H9 (cell line): ENCODE measurements at regions not wholly inside any gene's neighbourhood (a gene's known extent, or its start where the extent isn't known, plus 50 kb on each side); places are given as distances from the start of the nearest gene placed in this dataset.

Experiments
- DNase-seq: peaks from one replicate; pipeline ENCODE4 v3.0.0-alpha.2; 2017
- H2AFZ ChIP-seq: one replicate; pipeline ENCODE4 v1.6.1; 2013; ENCODE audit warnings: mild to moderate bottlenecking, low read length, control low read depth, moderate library complexity
- H2AK5ac ChIP-seq: 2 replicates; pipeline ENCODE4 v1.6.1; 2013; ENCODE audit warnings: low read length, control low read depth, mixed read lengths; ENCODE audit not compliant: insufficient read length
- H2BK120ac ChIP-seq: one replicate; pipeline ENCODE4 v1.6.1; 2013; ENCODE audit warnings: low read depth, mild to moderate bottlenecking, low read length, control low read depth, inconsistent platforms; ENCODE audit not compliant: poor library complexity, severe bottlenecking
- H2BK12ac ChIP-seq: 2 replicates; pipeline ENCODE4 v1.6.1; 2013; ENCODE audit warnings: low read length, control low read depth, mixed read lengths, low read depth; ENCODE audit not compliant: insufficient read length
- H2BK15ac ChIP-seq: 2 replicates; pipeline ENCODE4 v1.6.1; 2013; ENCODE audit warnings: low read depth, low read length, control low read depth
- H2BK20ac ChIP-seq: one replicate; pipeline ENCODE4 v1.6.1; 2013; ENCODE audit warnings: low read depth, mild to moderate bottlenecking, low read length, control low read depth, inconsistent platforms; ENCODE audit not compliant: poor library complexity, severe bottlenecking
- H2BK5ac ChIP-seq: 2 replicates; pipeline ENCODE4 v1.6.1; 2013; ENCODE audit warnings: low read length, control low read depth, mixed read lengths; ENCODE audit not compliant: insufficient read length
- H3K14ac ChIP-seq: 2 replicates; pipeline ENCODE4 v1.6.1; 2013; ENCODE audit warnings: low read length, control low read depth; ENCODE audit not compliant: insufficient read depth
- H3K18ac ChIP-seq: 2 replicates; pipeline ENCODE4 v1.6.1; 2013; ENCODE audit warnings: low read depth, mild to moderate bottlenecking, mixed read lengths, low read length, control low read depth; ENCODE audit not compliant: insufficient read length
- H3K23ac ChIP-seq: 2 replicates; pipeline ENCODE4 v1.6.1; 2013; ENCODE audit warnings: low read length, control low read depth, mixed read lengths, low read depth; ENCODE audit not compliant: insufficient read length
- H3K23me2 ChIP-seq: 2 replicates; pipeline ENCODE4 v1.6.1; 2013; ENCODE audit warnings: low read depth, mild to moderate bottlenecking, mixed read lengths, low read length, control low read depth; ENCODE audit not compliant: insufficient read length, poor library complexity, severe bottlenecking
- H3K27ac ChIP-seq: 2 replicates; pipeline ENCODE4 v1.5.1; 2013; ENCODE audit warnings: low read length, control low read depth, mixed read lengths, low read depth; ENCODE audit not compliant: insufficient read length
- H3K27me3 ChIP-seq: 2 replicates; pipeline ENCODE4 v1.6.1; 2013; ENCODE audit warnings: low read length, control low read depth, inconsistent platforms; ENCODE audit not compliant: insufficient read depth
- H3K4ac ChIP-seq: 2 replicates; pipeline ENCODE4 v1.6.1; 2013; ENCODE audit warnings: low read depth, mild to moderate bottlenecking, control low read depth, inconsistent platforms, low read length, moderate library complexity
- H3K4me1 ChIP-seq: 2 replicates; pipeline ENCODE4 v1.6.1; 2013; ENCODE audit warnings: low read length, control low read depth, inconsistent platforms; ENCODE audit not compliant: insufficient read depth
- H3K4me2 ChIP-seq: 2 replicates; pipeline ENCODE4 v1.6.1; 2013; ENCODE audit warnings: low read length, control low read depth, mixed read lengths; ENCODE audit not compliant: insufficient read length, insufficient read depth
- H3K56ac ChIP-seq: 2 replicates; pipeline ENCODE4 v1.6.1; 2013; ENCODE audit warnings: low read depth, mild to moderate bottlenecking, mixed read lengths, low read length, control low read depth; ENCODE audit not compliant: insufficient read length
- H3K79me1 ChIP-seq: 2 replicates; pipeline ENCODE4 v1.6.1; 2013; ENCODE audit warnings: low read depth, mild to moderate bottlenecking, moderate library complexity, low read length, control low read depth, inconsistent platforms; ENCODE audit not compliant: insufficient read depth, poor library complexity, severe bottlenecking
- H3K79me2 ChIP-seq: 2 replicates; pipeline ENCODE4 v1.6.1; 2013; ENCODE audit warnings: low read length, control low read depth, inconsistent platforms; ENCODE audit not compliant: insufficient read depth
- H3K9ac ChIP-seq: 2 replicates; pipeline ENCODE4 v1.6.1; 2013; ENCODE audit warnings: low read length, control low read depth, mixed read lengths; ENCODE audit not compliant: insufficient read length; ENCODE audit errors: extremely low read depth
- H3K9me3 ChIP-seq: one replicate; pipeline ENCODE4 v1.6.1; 2013; ENCODE audit warnings: low read depth, low read length, inconsistent platforms; ENCODE audit not compliant: control insufficient read depth
- H3T11ph ChIP-seq: one replicate; pipeline ENCODE4 v1.6.1; 2013; ENCODE audit warnings: mild to moderate bottlenecking, low read length, control low read depth, inconsistent platforms
- H4K20me1 ChIP-seq: one replicate; pipeline ENCODE4 v1.6.1; 2013; ENCODE audit not compliant: control insufficient read depth, insufficient read length, insufficient read depth
- H4K5ac ChIP-seq: 2 replicates; pipeline ENCODE4 v1.6.1; 2013; ENCODE audit warnings: low read depth, mild to moderate bottlenecking, mixed read lengths, low read length, control low read depth; ENCODE audit not compliant: insufficient read length
- H4K8ac ChIP-seq: replicated peaks from 2 replicates; pipeline ENCODE4 v1.6.1; 2013; ENCODE audit warnings: low read length, control low read depth, mixed read lengths, low read depth; ENCODE audit not compliant: insufficient read length
- H4K91ac ChIP-seq: 2 replicates; pipeline ENCODE4 v1.6.1; 2013; ENCODE audit warnings: low read depth, mild to moderate bottlenecking, moderate library complexity, mixed read lengths, low read length, control low read depth; ENCODE audit not compliant: insufficient read length
- H3K27ac Mint-ChIP-seq, 3 experiments: 2 replicates in 2 of 3; 3 replicates in 1 of 3; pipeline ENCODE4 v1.8.0; 2020 to 2021; ENCODE audit warnings: mixed read lengths in 3 of 3, mild to moderate bottlenecking in 1 of 3, moderate library complexity in 1 of 3
- H3K27me3 Mint-ChIP-seq: 2 replicates; pipeline ENCODE4 v1.8.0; 2021; ENCODE audit warnings: low read depth, mild to moderate bottlenecking, moderate library complexity, mixed read lengths
- H3K36me3 Mint-ChIP-seq, 3 experiments: 2 replicates in 2 of 3; 3 replicates in 1 of 3; pipeline ENCODE4 v1.8.0; 2020 to 2021; ENCODE audit warnings: low read depth in 3 of 3, mixed read lengths in 3 of 3; ENCODE audit not compliant: insufficient read depth in 1 of 3
- H3K4me1 Mint-ChIP-seq, 2 experiments: 2 replicates each; pipeline ENCODE4 v1.8.0; 2020; ENCODE audit warnings: mixed read lengths in 2 of 2
- H3K4me3 Mint-ChIP-seq, 2 experiments: 2 replicates in 1 of 2; 3 replicates in 1 of 2; pipeline ENCODE4 v1.8.0; 2020 to 2021; ENCODE audit warnings: mild to moderate bottlenecking in 2 of 2, mixed read lengths in 2 of 2, moderate library complexity in 1 of 2
- H3K9me3 Mint-ChIP-seq, 2 experiments: 2 replicates in 1 of 2; 3 replicates in 1 of 2; pipeline ENCODE4 v1.8.0; 2020; ENCODE audit warnings: mild to moderate bottlenecking in 2 of 2, mixed read lengths in 2 of 2, moderate library complexity in 1 of 2
- CTCF ChIP-seq: fragments of 200-600 bp; sonication (generic); conservative IDR thresholded peaks from 3 replicates; pipeline ENCODE4 v1.8.0; 2021; ENCODE audit warnings: antibody characterized with exemption, mild to moderate bottlenecking
- WGBS: extraction: QIAGEN DNeasy Blood & Tissue Kit; methylation state at CpG from one replicate; pipeline ENCODE4 v1.1.7; 2013; ENCODE audit warnings: missing lambda C conversion rate, low lambda C conversion rate, mixed read lengths; ENCODE audit not compliant: insufficient read length; ENCODE audit errors: extremely low coverage; 5-methylcytosine and 5-hydroxymethylcytosine counted together

- no peak overlapping the region for H4K5ac ChIP-seq
- H3K9me3 Mint-ChIP-seq = no peaks in the 10 kb centered on the region
- H2BK15ac ChIP-seq = no peak overlapping the region
- H2AK5ac ChIP-seq = no peak overlapping the region
- H3K4me3 Mint-ChIP-seq = no peak overlapping the region
- H3K4me1 Mint-ChIP-seq = 0 out of 4 replicates have a peak, but pooled peaks cover 0 to 4% of the 10 kb centered on the region in 2 experiments
- H3K56ac ChIP-seq = no peak overlapping the region
- H4K91ac ChIP-seq = no peak overlapping the region
- H3T11ph ChIP-seq = no peak overlapping the region
- no peak for DNase-seq
- no peaks in the 10 kb centered on the region for H3K4me1 ChIP-seq
- H4K8ac ChIP-seq = no peak overlapping the region
- no peaks in the 10 kb centered on the region for H3K27me3 ChIP-seq
- no peak overlapping the region for H3K18ac ChIP-seq
- no peaks in the 10 kb centered on the region for H3K9me3 ChIP-seq
- no peak overlapping the region for H3K4me2 ChIP-seq
- no peak overlapping the region for H2BK5ac ChIP-seq
- no peak overlapping the region for H3K27ac ChIP-seq
- H3K36me3 Mint-ChIP-seq = no peaks in the 10 kb centered on the region
- TF ChIP-seq CTCF = no peak
- H2BK120ac ChIP-seq = no peak overlapping the region
- H3K23ac ChIP-seq = no peak overlapping the region
- H3K79me1 ChIP-seq = no peaks in the 10 kb centered on the region
- WGBS = no CpG with 5 or more reads among the region's 4 CpGs
- no peak overlapping the region for H2AFZ ChIP-seq
- no peaks in the 10 kb centered on the region for H3K23me2 ChIP-seq
- H3K9ac ChIP-seq = no peak overlapping the region
- no peak overlapping the region for H3K4ac ChIP-seq
- no peak overlapping the region for H2BK20ac ChIP-seq
- no peak overlapping the region for H3K27ac Mint-ChIP-seq
- no peaks in the 10 kb centered on the region for H4K20me1 ChIP-seq
- peaks cover 4% of the 10 kb centered on the region; the same call in 1 of the 2 replicates for H3K27me3 Mint-ChIP-seq
- no peak overlapping the region for H3K14ac ChIP-seq
- H2BK12ac ChIP-seq = no peak overlapping the region
- no peaks in the 10 kb centered on the region for H3K79me2 ChIP-seq
These were observed 159.4 kb downstream of the ACTR3 start for GRCh38 chr2:114049280-114049679.
